AG04450 (cell line): ENCODE measurements at regions not wholly inside any gene's neighbourhood (a gene's known extent, or its start where the extent isn't known, plus 50 kb on each side); places are given as distances from the start of the nearest gene placed in this dataset.

Experiments used
- CTCF ChIA-PET: fragments of 300-600, 350-600 bp; formaldehyde crosslinking; extraction: SDS; loops from one replicate; lab custom pipeline; 2022; ENCODE audit warnings: antibody characterized with exemption, inconsistent platforms; lab: Charles Lee
- POLR2A ChIA-PET: fragments of 350-600 bp; formaldehyde crosslinking; extraction: SDS; loops from one replicate; lab custom pipeline; 2021; ENCODE audit warnings: antibody characterized with exemption, inconsistent platforms; lab: Yijun Ruan, JAX
- DNase-seq: peaks from one replicate; pipeline ENCODE4 v3.0.0-alpha.2; 2011; ENCODE audit warnings: low read depth, low spot score
- H3K27ac ChIP-seq: one replicate; pipeline ENCODE4 v1.5.1; 2012; ENCODE audit warnings: low read depth, low read length, control low read depth
- H3K27me3 ChIP-seq: one replicate; pipeline ENCODE4 v1.6.0; 2012; ENCODE audit warnings: low read length; ENCODE audit not compliant: control insufficient read depth, insufficient read depth
- H3K4me3 ChIP-seq: 2 replicates; pipeline ENCODE4 v1.5.1; 2011; ENCODE audit warnings: mild to moderate bottlenecking, low read depth, low read length, control low read depth
- H3K9me3 ChIP-seq: 2 replicates; pipeline ENCODE4 v1.5.1; 2012; ENCODE audit warnings: low read length; ENCODE audit not compliant: control insufficient read depth, insufficient read depth
- CTCF ChIP-seq: IDR thresholded peaks from 2 replicates; pipeline ENCODE4 v1.5.1; 2011; ENCODE audit warnings: low read depth, low read length, control low read depth, inconsistent platforms

GRCh38 chr11:15370495-15371147 lies 255.9 kb downstream of the INSC start:
- H3K4me3 ChIP-seq = no peak overlapping the region
- no peak overlapping the region for H3K27ac ChIP-seq
- no peaks in the 10 kb centered on the region for H3K27me3 ChIP-seq
- no peak for TF ChIP-seq CTCF
- ChIA-PET POLR2A (no interaction called here), CTCF (no interaction called here)
- no peak for DNase-seq
- no peaks in the 10 kb centered on the region for H3K9me3 ChIP-seq

GRCh38 chr11:15371533-15371932 lies 256.8 kb downstream of the INSC start:
- H3K4me3 ChIP-seq = no peak overlapping the region
- no peak for DNase-seq
- H3K9me3 ChIP-seq = no peaks in the 10 kb centered on the region
- POLR2A ChIA-PET = no interaction called here
- no peak for TF ChIP-seq CTCF
- no peaks in the 10 kb centered on the region for H3K27me3 ChIP-seq
- CTCF ChIA-PET = no interaction called here
- H3K27ac ChIP-seq = no peak overlapping the region

- Histone ChIP-seq H3K27ac (no peak overlapping the region), H3K4me3 (no peak overlapping the region), H3K27me3 (no peaks in the 10 kb centered on the region), H3K9me3 (peaks cover 8% of the 10 kb centered on the region)
- ChIA-PET CTCF (no interaction called here), POLR2A (no interaction called here)
- TF ChIP-seq CTCF = no peak
- DNase-seq = no peak
Observed at GRCh38 chr11:15374418-15374817, 259.7 kb downstream of the INSC start.

- Histone ChIP-seq H3K9me3 (peaks cover 8% of the 10 kb centered on the region), H3K27me3 (no peaks in the 10 kb centered on the region), H3K4me3 (no peak overlapping the region), H3K27ac (no peak overlapping the region)
- DNase-seq = no peak
- POLR2A ChIA-PET = interaction anchor here (0.6 kb wide), 1 partner anchor 46 kb away, joined by 3 read pairs; no protein-coding TSS in a partner anchor
- CTCF ChIA-PET = no interaction called here
- no peak for TF ChIP-seq CTCF
Observed at GRCh38 chr11:15378941-15379340, 264.2 kb downstream of the INSC start.

GRCh38 chr11:15379483-15379882 lies 264.8 kb downstream of the INSC start:
- no peak overlapping the region for H3K27ac ChIP-seq
- CTCF ChIA-PET = no interaction called here
- POLR2A ChIA-PET = no interaction called here
- H3K27me3 ChIP-seq = no peaks in the 10 kb centered on the region
- no peak for TF ChIP-seq CTCF
- no peak overlapping the region for H3K4me3 ChIP-seq
- DNase-seq = no peak
- peaks cover 8% of the 10 kb centered on the region for H3K9me3 ChIP-seq
